Astrocyte of the spinal cord (primary cell): ENCODE measurements at regions not wholly inside any gene's neighbourhood (a gene's known extent, or its start where the extent isn't known, plus 50 kb on each side); places are given as distances from the start of the nearest gene placed in this dataset.
"Not testable (repeated sequence)": the region's sequence is repeated elsewhere in the genome, so short reads cannot be mapped to it uniquely, and the experiment has no call there.

Experiments used
- DNase-seq: peaks from one replicate; pipeline ENCODE4 v3.0.0; 2011; ENCODE audit warnings: low read depth, low spot score
- H3K4me3 ChIP-seq: 2 replicates; pipeline ENCODE4 v1.5.1; 2011; ENCODE audit warnings: low read depth, mild to moderate bottlenecking, low read length, moderate library complexity
- in situ Hi-C: cut with HindIII; loops from 2 replicates; pipeline ENCODE4 v1.10.0; 2017; ENCODE audit warnings: low sequenced_read_pairs
- TF ChIP-seq, protein P1 (sequence below): IDR thresholded peaks from 2 replicates; pipeline ENCODE4 v1.5.1; 2012; ENCODE audit warnings: low read depth, mild to moderate bottlenecking, low read length, inconsistent platforms

DNA sequence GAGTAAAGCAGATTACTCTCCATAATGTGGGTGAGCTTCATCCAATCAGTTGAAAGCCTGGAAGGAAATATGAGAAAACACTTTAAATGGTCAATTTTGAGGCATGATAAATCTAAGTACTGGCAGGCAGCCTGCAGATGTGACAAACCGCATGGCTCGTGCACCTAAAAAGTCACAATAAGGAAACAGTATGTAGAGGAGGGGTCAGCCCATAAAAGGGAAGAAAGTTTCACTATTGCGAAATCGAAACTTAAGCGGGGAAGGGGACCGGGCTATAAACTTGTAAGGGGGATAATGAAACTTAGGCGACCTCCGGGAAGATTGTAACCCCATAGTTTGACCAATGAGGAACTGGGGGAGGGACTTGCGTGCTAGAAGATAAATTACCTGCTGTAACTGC lies 109.8 kb downstream of the PLPPR4 start:
- no peak overlapping the region for H3K4me3 ChIP-seq
- in situ Hi-C loops = no loop called here
- TF ChIP-seq, protein P1, sequence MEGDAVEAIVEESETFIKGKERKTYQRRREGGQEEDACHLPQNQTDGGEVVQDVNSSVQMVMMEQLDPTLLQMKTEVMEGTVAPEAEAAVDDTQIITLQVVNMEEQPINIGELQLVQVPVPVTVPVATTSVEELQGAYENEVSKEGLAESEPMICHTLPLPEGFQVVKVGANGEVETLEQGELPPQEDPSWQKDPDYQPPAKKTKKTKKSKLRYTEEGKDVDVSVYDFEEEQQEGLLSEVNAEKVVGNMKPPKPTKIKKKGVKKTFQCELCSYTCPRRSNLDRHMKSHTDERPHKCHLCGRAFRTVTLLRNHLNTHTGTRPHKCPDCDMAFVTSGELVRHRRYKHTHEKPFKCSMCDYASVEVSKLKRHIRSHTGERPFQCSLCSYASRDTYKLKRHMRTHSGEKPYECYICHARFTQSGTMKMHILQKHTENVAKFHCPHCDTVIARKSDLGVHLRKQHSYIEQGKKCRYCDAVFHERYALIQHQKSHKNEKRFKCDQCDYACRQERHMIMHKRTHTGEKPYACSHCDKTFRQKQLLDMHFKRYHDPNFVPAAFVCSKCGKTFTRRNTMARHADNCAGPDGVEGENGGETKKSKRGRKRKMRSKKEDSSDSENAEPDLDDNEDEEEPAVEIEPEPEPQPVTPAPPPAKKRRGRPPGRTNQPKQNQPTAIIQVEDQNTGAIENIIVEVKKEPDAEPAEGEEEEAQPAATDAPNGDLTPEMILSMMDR = no peak
- no peak for DNase-seq

GRCh38 chr1:99374693-99375092 lies 110.4 kb downstream of the PLPPR4 start:
- H3K4me3 ChIP-seq, in situ Hi-C loops, DNase-seq: not testable (repeated sequence)

DNA sequence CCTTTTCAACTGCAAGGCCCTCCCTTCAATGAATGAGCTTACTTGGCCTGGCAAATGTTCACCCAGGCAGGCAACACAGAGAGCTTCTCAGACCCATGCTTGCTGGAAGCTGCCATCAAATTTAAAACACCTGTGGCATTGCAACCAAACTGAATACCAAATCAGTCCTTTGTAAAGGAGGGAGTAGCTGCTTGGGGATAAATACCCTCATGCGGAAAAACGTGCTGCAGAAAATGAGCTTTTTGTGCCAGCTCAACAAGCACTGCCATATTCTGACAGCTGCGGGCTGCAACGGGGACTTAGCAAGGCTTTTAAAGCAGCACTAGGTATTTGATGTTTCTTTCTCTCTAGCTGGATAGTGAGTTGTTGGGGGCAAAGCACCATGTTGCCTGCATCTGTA lies 119.7 kb downstream of the PLPPR4 start:
- TF ChIP-seq, protein P1 = no peak
- in situ Hi-C loops = no loop called here
- DNase-seq = no peak
- H3K4me3 ChIP-seq = no peak overlapping the region

GRCh38 chr1:99385852-99386251 lies 121.6 kb downstream of the PLPPR4 start:
- in situ Hi-C loops = no loop called here
- TF ChIP-seq, protein P1 = no peak

DNA sequence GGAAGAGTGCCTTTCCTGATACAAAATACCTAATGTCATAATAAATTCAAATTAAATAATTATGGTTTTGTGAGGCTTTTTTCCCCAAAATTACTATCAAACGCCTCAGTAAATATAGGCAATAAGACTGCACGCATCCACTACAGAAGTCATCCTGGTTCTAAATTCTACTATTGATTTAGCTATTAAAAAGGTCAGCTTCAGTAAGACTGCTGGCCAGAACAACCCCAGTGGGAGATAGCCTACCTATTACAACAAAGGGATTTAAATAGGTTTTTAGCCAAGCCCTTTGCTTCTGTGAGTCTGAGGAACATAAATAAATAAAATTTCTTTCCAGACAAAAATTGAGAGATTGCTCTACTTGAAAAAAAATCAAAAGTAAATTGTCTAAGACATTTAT lies 132.1 kb downstream of the PLPPR4 start:
- no peak for DNase-seq
- in situ Hi-C loops = no loop called here
- H3K4me3 ChIP-seq = no peak overlapping the region
- TF ChIP-seq, protein P1 = no peak

More at GRCh38 chr1:99385852-99386251, 121.6 kb downstream of the PLPPR4 start:
- DNase-seq = no peak
- no peak overlapping the region for H3K4me3 ChIP-seq

DNA sequence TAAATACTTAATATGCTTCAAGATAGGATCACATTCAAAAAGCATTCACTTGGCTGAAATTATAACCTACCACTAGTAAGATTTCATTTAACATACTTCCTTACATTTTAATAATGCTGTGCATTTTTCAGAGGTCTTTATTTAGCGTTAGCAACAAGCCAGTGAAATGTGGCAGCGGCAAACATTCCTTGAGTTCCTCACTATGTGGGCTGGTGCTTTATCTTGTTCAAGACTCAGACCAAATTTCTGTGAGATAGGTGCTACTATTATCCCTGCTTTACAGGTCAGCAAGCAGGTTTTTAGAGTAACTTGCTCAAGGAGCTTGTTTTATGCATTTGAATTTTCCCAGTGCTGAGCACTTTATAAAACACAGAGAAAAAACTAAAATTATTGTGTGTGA lies 132.7 kb downstream of the PLPPR4 start:
- TF ChIP-seq, protein P1 = no peak
- no peak overlapping the region for H3K4me3 ChIP-seq
- no peak for DNase-seq
- in situ Hi-C loops = no loop called here

DNA sequence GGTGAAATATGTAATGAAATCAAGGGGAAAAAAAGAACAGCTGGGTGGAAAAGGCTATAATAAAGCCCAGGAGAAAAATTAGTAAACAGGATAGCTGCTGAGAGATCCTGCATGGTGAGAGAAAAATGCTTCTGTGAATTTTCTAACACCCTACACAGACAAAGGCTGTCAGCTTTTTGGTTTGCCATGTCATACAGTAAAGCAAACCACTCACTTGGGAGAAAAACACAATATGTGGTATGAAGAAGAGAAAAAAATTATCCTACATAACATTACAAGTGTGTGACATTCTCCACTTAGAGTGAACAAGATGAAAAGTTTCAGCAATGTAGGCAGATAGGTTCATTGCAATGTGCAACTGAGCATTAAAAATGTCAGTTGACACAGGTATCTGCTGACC lies 133.6 kb downstream of the PLPPR4 start:
- TF ChIP-seq, protein P1 = no peak
- in situ Hi-C loops = no loop called here
- no peak for DNase-seq
- H3K4me3 ChIP-seq = no peak overlapping the region

GRCh38 chr1:99401556-99401955 lies 137.3 kb downstream of the PLPPR4 start:
- H3K4me3 ChIP-seq, DNase-seq, in situ Hi-C loops: not testable (repeated sequence)

- DNase-seq, in situ Hi-C loops, H3K4me3 ChIP-seq: not testable (repeated sequence)
Measured at GRCh38 chr1:99404399-99404798, 140.1 kb downstream of the PLPPR4 start.

DNA sequence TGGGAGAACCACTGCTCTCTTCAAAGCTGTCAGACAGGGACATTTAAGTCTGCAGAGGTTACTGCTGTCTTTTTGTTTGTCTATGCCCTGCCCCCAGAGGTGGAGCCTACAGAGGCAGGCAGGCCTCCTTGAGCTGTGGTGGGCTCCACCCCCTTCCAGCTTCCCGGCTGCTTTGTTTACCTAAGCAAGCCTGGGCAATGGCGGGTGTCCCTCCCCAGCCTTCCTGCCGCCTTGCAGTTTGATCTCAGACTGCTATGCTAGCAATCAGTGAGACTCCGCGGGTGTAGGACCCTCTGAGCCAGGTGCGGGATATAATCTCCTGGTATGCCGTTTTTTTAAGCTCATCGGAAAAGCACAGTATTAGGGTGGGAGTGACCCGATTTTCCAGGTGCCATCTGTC lies 141.0 kb downstream of the PLPPR4 start:
- DNase-seq, H3K4me3 ChIP-seq, in situ Hi-C loops: not testable (repeated sequence)
